HepG2 (cell line): ENCODE measurements at regions not wholly inside any gene's neighbourhood (a gene's known extent, or its start where the extent isn't known, plus 50 kb on each side); places are given as distances from the start of the nearest gene placed in this dataset.

Experiments used
- ATAC-seq: fragments of 200-7000 bp; cut with Tn5 transposase; 3 replicates; pipeline ENCODE4 v1.9.1; 2020; ENCODE audit warnings: mild to moderate bottlenecking, moderate library complexity
- BruUV-seq: library from RNA; stranded (reverse); fragments of 400-500 nt; replicated peaks from 2 replicates; lab custom pipeline; 2021; lab: Mats Ljungman, UMichigan
- CTCF ChIA-PET: fragments of 300-600 bp; formaldehyde crosslinking; extraction: SDS; loops from one replicate; lab custom pipeline; 2021; ENCODE audit warnings: low total read pairs, inconsistent platforms, low intra/inter-chr PET ratio; lab: Yijun Ruan, JAX
- POLR2A ChIA-PET: fragments of 350-600 bp; sonication (Branson Sonifier 250); formaldehyde crosslinking; loops from one replicate; lab custom pipeline; 2020; ENCODE audit warnings: antibody characterized with exemption, inconsistent platforms; lab: Yijun Ruan, JAX
- DNase-seq: peaks from one replicate; pipeline ENCODE4 v3.0.0-alpha.2; 2015; ENCODE audit warnings: low spot score
- FAIRE-seq: peaks from 3 replicates; lab custom pipeline; 2011; peaks lifted over from hg19 to GRCh38; lab: Jason Lieb, UNC
- H2AFZ ChIP-seq: one replicate; pipeline ENCODE4 v1.6.1; 2011; ENCODE audit warnings: low read length, inconsistent platforms
- H3K27ac ChIP-seq: fragments of 300-600 bp; 3 replicates; pipeline ENCODE4 v1.8.0; 2011; ENCODE audit warnings: mixed run types, mild to moderate bottlenecking, mixed read lengths, low read length, inconsistent platforms; ENCODE audit not compliant: insufficient read depth; ENCODE audit errors: extremely low read length
- H3K27me3 ChIP-seq, 2 experiments: fragments of 200-600 bp in 1 of 2; 2 replicates in 1 of 2; 3 replicates in 1 of 2; pipeline versions ENCODE4 v1.6.0 to v1.8.0; 2011; ENCODE audit warnings: low read length in 2 of 2, mild to moderate bottlenecking in 2 of 2, moderate library complexity in 2 of 2, inconsistent platforms in 1 of 2; ENCODE audit not compliant: insufficient read depth in 2 of 2, control insufficient read depth in 1 of 2
- H3K36me3 ChIP-seq, 2 experiments: fragments of 200-600 bp in 1 of 2; replicated peaks in 1 of 2; 2 replicates in 1 of 2; 3 replicates in 1 of 2; pipeline versions ENCODE4 v1.5.1 to v1.8.0; 2011; ENCODE audit warnings: low read length in 2 of 2, inconsistent platforms in 1 of 2; ENCODE audit not compliant: insufficient read depth in 2 of 2, control insufficient read depth in 1 of 2
- H3K4me1 ChIP-seq: 2 replicates; pipeline ENCODE4 v1.5.1; 2012; ENCODE audit warnings: low read length, inconsistent platforms; ENCODE audit not compliant: insufficient read depth
- H3K4me2 ChIP-seq: 2 replicates; pipeline ENCODE4 v1.6.0; 2011; ENCODE audit warnings: low read depth, low read length, inconsistent platforms
- H3K4me3 ChIP-seq, 3 experiments: fragments of 200-600 bp in 1 of 3; sonication (generic), shearing (Covaris generic) in 1 of 3; replicated peaks in 1 of 3; 2 replicates each; pipeline ENCODE4 v1.5.1; 2011 to 2016; ENCODE audit warnings: low read length in 3 of 3, inconsistent platforms in 2 of 3, low read depth in 2 of 3, mild to moderate bottlenecking in 2 of 3, control low read depth in 1 of 3, mixed read lengths in 1 of 3; ENCODE audit not compliant: insufficient read depth in 1 of 3
- H3K79me2 ChIP-seq: one replicate; pipeline ENCODE4 v1.6.1; 2011; ENCODE audit warnings: low read length, inconsistent platforms; ENCODE audit not compliant: insufficient read depth
- H3K9ac ChIP-seq: 2 replicates; pipeline ENCODE4 v1.6.0; 2011; ENCODE audit warnings: mild to moderate bottlenecking, low read depth, low read length, inconsistent platforms; ENCODE audit not compliant: insufficient read depth
- H3K9me3 ChIP-seq: 2 replicates; pipeline ENCODE4 v1.5.1; 2012; ENCODE audit warnings: mild to moderate bottlenecking, low read length
- H4K20me1 ChIP-seq: 2 replicates; pipeline ENCODE4 v1.6.0; 2011; ENCODE audit warnings: inconsistent platforms, mild to moderate bottlenecking, low read length, moderate library complexity; ENCODE audit not compliant: insufficient read depth
- FOXA3 ChIP-seq: IDR thresholded peaks from 2 replicates; pipeline ENCODE4 v1.6.1; 2016; ENCODE audit warnings: missing genetic modification reagents, missing compliant biosample characterization
- GRHL1 ChIP-seq: sonication (generic); formaldehyde crosslinking; conservative IDR thresholded peaks from 2 replicates; pipeline ENCODE4 v1.8.0; 2022; ENCODE audit warnings: missing genetic modification reagents
- GTF2F1 ChIP-seq: fragments of 150-350 bp; IDR thresholded peaks from 2 replicates; pipeline ENCODE4 v1.6.1; 2014; ENCODE audit warnings: low read length
- ISL2 ChIP-seq: sonication (generic); formaldehyde crosslinking; IDR thresholded peaks from 2 replicates; pipeline ENCODE4 v1.5.0; 2020; ENCODE audit warnings: missing genetic modification reagents
- KMT2A ChIP-seq: sonication (generic); formaldehyde crosslinking; IDR thresholded peaks from 2 replicates; pipeline ENCODE4 v1.4.0; 2020; ENCODE audit warnings: missing genetic modification reagents
- NR0B2 ChIP-seq: sonication (generic); formaldehyde crosslinking; IDR thresholded peaks from 2 replicates; pipeline ENCODE4 v1.4.0; 2020; ENCODE audit warnings: mild to moderate bottlenecking, missing genetic modification reagents
- SSRP1 ChIP-seq: IDR thresholded peaks from 2 replicates; pipeline ENCODE4 v1.6.1; 2016; ENCODE audit warnings: control low read depth
- TFAP4 ChIP-seq: sonication (generic); IDR thresholded peaks from 2 replicates; pipeline ENCODE4 v1.6.1; 2016; ENCODE audit warnings: low read depth, borderline replicate concordance
- YEATS2 ChIP-seq: sonication (generic); formaldehyde crosslinking; IDR thresholded peaks from 2 replicates; pipeline ENCODE4 v1.4.0; 2020; ENCODE audit warnings: missing genetic modification reagents, borderline replicate concordance
- ZNF431 ChIP-seq: sonication (generic); formaldehyde crosslinking; IDR thresholded peaks from 2 replicates; pipeline ENCODE4 v1.9.0; 2022; ENCODE audit warnings: missing genetic modification reagents, low read depth, mild to moderate bottlenecking, borderline replicate concordance
- ZNF687 ChIP-seq: sonication (generic); formaldehyde crosslinking; IDR thresholded peaks from 2 replicates; pipeline ENCODE4 v1.5.1; 2020; ENCODE audit warnings: mild to moderate bottlenecking, missing genetic modification reagents, moderate library complexity
- WGBS: methylation state at CpG from one replicate; pipeline ENCODE4 v1.1.6; 2017; ENCODE audit warnings: low lambda C conversion rate; 5-methylcytosine and 5-hydroxymethylcytosine counted together
- in situ Hi-C: cut with HindIII; loops from 2 replicates; pipeline ENCODE4 v1.10.0; 2017; ENCODE audit warnings: low pct_unique_long_range_greater_than_20kb; ENCODE audit not compliant: extremely low pct_ligation_motif_present
- intact Hi-C: fragments of 100-400 bp; cut with micrococcal nuclease; formaldehyde crosslinking; loops from one replicate; pipeline ENCODE4 v1.10.0; 2022; ENCODE audit not compliant: unreplicated experiment

- no peaks in the 10 kb centered on the region for H3K36me3 ChIP-seq
These were observed 66.8 kb upstream of the MBOAT1 start for GRCh38 chr6:20279051-20279450.

GRCh38 chr6:20279608-20280287 is 67.5 kb upstream of the MBOAT1 start:
- WGBS = 5% methylated on average over 5 of the region's 5 CpGs
- Histone ChIP-seq H3K4me2 (no peak overlapping the region), H2AFZ (no peak overlapping the region), H3K4me3 (no peak overlapping the region), H3K27me3 (peaks cover 0 to 12% of the 10 kb centered on the region in 2 experiments; a peak in 2 of 5 replicates), H4K20me1 (no peaks in the 10 kb centered on the region), H3K36me3 (no peaks in the 10 kb centered on the region), H3K9ac (no peak overlapping the region), H3K79me2 (no peaks in the 10 kb centered on the region), H3K9me3 (no peaks in the 10 kb centered on the region), H3K27ac (no peak overlapping the region), H3K4me1 (no peaks in the 10 kb centered on the region)
- BruUV-seq = no TSS peak
- ChIA-PET CTCF (no interaction called here), POLR2A (no interaction called here)
- no peak for DNase-seq
- intact Hi-C loops (no loop called here), in situ Hi-C loops (no loop called here)
- ATAC-seq = no peak
- no peak for FAIRE-seq
- TF ChIP-seq SSRP1 (no peak), ZNF431 (CRISPR knock-in tag) (no peak), GTF2F1 (no peak), GRHL1 (CRISPR knock-in tag) (no peak), KMT2A (CRISPR knock-in tag) (no peak), ZNF687 (no peak), TFAP4 (no peak), YEATS2 (CRISPR knock-in tag) (no peak), NR0B2 (no peak)

More at GRCh38 chr6:20279051-20279450, 66.8 kb upstream of the MBOAT1 start:
- Histone ChIP-seq H2AFZ (no peak overlapping the region), H3K9me3 (no peaks in the 10 kb centered on the region), H3K4me1 (no peaks in the 10 kb centered on the region), H3K79me2 (no peaks in the 10 kb centered on the region), H3K9ac (no peak overlapping the region), H4K20me1 (no peaks in the 10 kb centered on the region), H3K4me2 (no peak overlapping the region), H3K4me3 (no peak overlapping the region), H3K27me3 (peaks cover 0 to 12% of the 10 kb centered on the region in 2 experiments; a peak in 2 of 5 replicates)
- no TSS peak for BruUV-seq
- ChIA-PET POLR2A (no interaction called here), CTCF (no interaction called here)
- FAIRE-seq (no peak), ATAC-seq (no peak)
- in situ Hi-C loops (no loop called here), intact Hi-C loops (no loop called here)
- TF ChIP-seq ISL2 (CRISPR knock-in tag) (no peak), FOXA3 (CRISPR knock-in tag) (no peak)
- TF ChIP-seq, all 625 proteins: peak for 0
- DNase-seq = no peak
- 33% methylated on average over 4 of the region's 4 CpGs for WGBS
- H3K27ac ChIP-seq = no peak overlapping the region
